K562 (cell line): ENCODE measurements at regions not wholly inside any gene's neighbourhood (a gene's known extent, or its start where the extent isn't known, plus 50 kb on each side); places are given as distances from the start of the nearest gene placed in this dataset.

Source experiments
- ATAC-seq: fragments of 200-7000 bp; cut with Tn5 transposase; 3 replicates; pipeline ENCODE4 v1.9.1; 2020; ENCODE audit warnings: moderate library complexity
- BruUV-seq: library from RNA; stranded (reverse); fragments of 400-500 nt; replicated peaks from 2 replicates; lab custom pipeline; 2021; lab: Mats Ljungman, UMichigan
- CTCF ChIA-PET: fragments of 300-600 bp; formaldehyde crosslinking; extraction: SDS; loops from one replicate; lab custom pipeline; 2021; ENCODE audit warnings: low intra/inter-chr PET ratio; lab: Yijun Ruan, JAX
- POLR2A ChIA-PET: fragments of 300-600, 350-650 bp; sonication (Branson Sonifier 250); formaldehyde crosslinking; extraction: SDS; loops from one replicate; lab custom pipeline; 2021; ENCODE audit warnings: antibody characterized with exemption, inconsistent platforms; lab: Yijun Ruan, JAX
- DNase-seq, 4 experiments: peaks; one replicate each; pipeline versions ENCODE4 v3.0.0 to v3.0.0-alpha.2; 2011 to 2018; ENCODE audit warnings: low spot score in 3 of 4, mixed read lengths in 3 of 4; ENCODE audit errors: extremely low read depth in 1 of 4
- FAIRE-seq: peaks from 2 replicates; lab custom pipeline; 2011; peaks lifted over from hg19 to GRCh38; lab: Jason Lieb, UNC
- H2AFZ ChIP-seq: 2 replicates; pipeline ENCODE4 v1.6.0; 2011; ENCODE audit warnings: low read depth, low read length, control low read depth, inconsistent platforms
- H3K27ac ChIP-seq: fragments of 200-600 bp; 3 replicates; pipeline ENCODE4 v1.8.0; 2011; ENCODE audit warnings: low read depth, mild to moderate bottlenecking, control low read depth, inconsistent platforms, low read length, moderate library complexity, mixed read lengths; ENCODE audit errors: extremely low read depth
- H3K27me3 ChIP-seq, 2 experiments: fragments of 300-600 bp in 1 of 2; 2 replicates in 1 of 2; 3 replicates in 1 of 2; pipeline versions ENCODE4 v1.6.0 to v1.8.0; 2011; ENCODE audit warnings: inconsistent platforms in 2 of 2, low read length in 2 of 2, mild to moderate bottlenecking in 1 of 2, mixed read lengths in 1 of 2, moderate library complexity in 1 of 2; ENCODE audit not compliant: control insufficient read depth in 2 of 2, insufficient read depth in 2 of 2
- H3K36me3 ChIP-seq: fragments of 300-600 bp; 3 replicates; pipeline ENCODE4 v1.8.0; 2011; ENCODE audit warnings: mild to moderate bottlenecking, low read length, inconsistent platforms; ENCODE audit not compliant: control insufficient read depth, insufficient read depth
- H3K4me1 ChIP-seq, 2 experiments: fragments of 200-600 bp in 1 of 2; replicated peaks in 1 of 2; 2 replicates in 1 of 2; 3 replicates in 1 of 2; pipeline versions ENCODE4 v1.5.1 to v1.8.0; 2011; ENCODE audit warnings: inconsistent platforms in 2 of 2, low read length in 2 of 2, mild to moderate bottlenecking in 1 of 2, mixed read lengths in 1 of 2, moderate library complexity in 1 of 2; ENCODE audit not compliant: control insufficient read depth in 2 of 2, insufficient read depth in 2 of 2
- H3K4me2 ChIP-seq: 2 replicates; pipeline ENCODE4 v1.6.1; 2011; ENCODE audit warnings: low read length, control low read depth, inconsistent platforms, mixed read lengths; ENCODE audit not compliant: insufficient read depth
- H3K4me3 ChIP-seq: fragments of 200-600 bp; sonication (generic), shearing (Covaris generic); 2 replicates; pipeline ENCODE4 v1.5.1; 2016; ENCODE audit warnings: control low read depth, inconsistent platforms
- H3K79me2 ChIP-seq: fragments of 200-600 bp; 3 replicates; pipeline ENCODE4 v1.8.0; 2011; ENCODE audit warnings: low read length, inconsistent platforms; ENCODE audit not compliant: control insufficient read depth, insufficient read depth
- H3K9ac ChIP-seq, 2 experiments: 2 replicates each; pipeline versions ENCODE4 v1.6.0 to v1.6.1; 2011; ENCODE audit warnings: low read depth in 2 of 2, low read length in 2 of 2, control low read depth in 1 of 2, inconsistent platforms in 1 of 2, mild to moderate bottlenecking in 1 of 2, mixed read lengths in 1 of 2; ENCODE audit not compliant: insufficient read depth in 1 of 2
- H3K9me1 ChIP-seq: one replicate; pipeline ENCODE4 v1.6.0; 2011; ENCODE audit warnings: inconsistent platforms, mild to moderate bottlenecking, low read length, moderate library complexity; ENCODE audit not compliant: control insufficient read depth, insufficient read depth
- H3K9me3 ChIP-seq: replicated peaks from 2 replicates; pipeline ENCODE4 v1.5.1; 2011; ENCODE audit warnings: low read depth, low read length, inconsistent platforms; ENCODE audit not compliant: control insufficient read depth, insufficient read depth
- H4K20me1 ChIP-seq: replicated peaks from 2 replicates; pipeline ENCODE4 v1.6.1; 2011; ENCODE audit warnings: low read length, inconsistent platforms, mixed read lengths; ENCODE audit not compliant: control insufficient read depth, insufficient read depth
- CBX3 ChIP-seq, 2 experiments: IDR thresholded peaks; 1 replicate in 1 of 2; 2 replicates in 1 of 2; pipeline ENCODE4 v1.6.1; 2012; ENCODE audit warnings: inconsistent platforms in 2 of 2, low read length in 2 of 2, borderline replicate concordance in 1 of 2, control low read depth in 1 of 2
- CHD1 ChIP-seq: fragments of 200-600 bp; sonication (generic); IDR thresholded peaks from one replicate; pipeline ENCODE4 v1.6.1; 2012; ENCODE audit warnings: mild to moderate bottlenecking, moderate library complexity, low read length, inconsistent platforms
- MED1 ChIP-seq: sonication (generic); formaldehyde crosslinking; IDR thresholded peaks from 2 replicates; pipeline ENCODE4 v1.8.1; 2023; ENCODE audit warnings: missing genetic modification reagents, borderline replicate concordance
- NR3C1 ChIP-seq: sonication (generic); formaldehyde crosslinking; IDR thresholded peaks from 2 replicates; pipeline ENCODE4 v1.8.1; 2022; ENCODE audit warnings: missing genetic modification reagents
- PHF20 ChIP-seq: fragments of 450-650 bp; IDR thresholded peaks from 2 replicates; pipeline ENCODE4 v1.6.1; 2018; ENCODE audit not compliant: partially characterized antibody
- POLR3A ChIP-seq: IDR thresholded peaks from 2 replicates; pipeline ENCODE4 v1.6.1; 2011; ENCODE audit warnings: borderline replicate concordance, mild to moderate bottlenecking, moderate library complexity; ENCODE audit not compliant: insufficient read length, insufficient read depth; ENCODE audit errors: extremely low read depth
- RFX1 ChIP-seq: fragments of 450-650 bp; IDR thresholded peaks from 2 replicates; pipeline ENCODE4 v1.6.1; 2016; ENCODE audit warnings: mild to moderate bottlenecking, moderate library complexity
- U2AF2 ChIP-seq: fragments of 200-400 bp; formaldehyde crosslinking; optimal IDR thresholded peaks from 2 replicates; pipeline ENCODE3; 2017; ENCODE audit warnings: low read depth, mild to moderate bottlenecking, low read length
- WGBS: fragments of 100-300 bp; shearing (Covaris generic); methylation state at CpG from one replicate; pipeline ENCODE4 v1.1.6; 2016; ENCODE audit warnings: low coverage, mixed read lengths; ENCODE audit not compliant: insufficient coverage; ENCODE audit errors: missing lambda C conversion rate; 5-methylcytosine and 5-hydroxymethylcytosine counted together
- in situ Hi-C: fragments of 300-500 bp; cut with MboI; formaldehyde crosslinking; loops from 4 replicates; pipeline ENCODE4 v1.15.0; 2018; ENCODE audit warnings: inconsistent platforms, mixed read lengths
- intact Hi-C: fragments of 100-400 bp; cut with micrococcal nuclease; formaldehyde crosslinking; loops from 2 replicates; pipeline ENCODE4 v1.14.2; 2022
- TF ChIP-seq, protein P1 (sequence below): sonication (generic); formaldehyde crosslinking; IDR thresholded peaks from 2 replicates; pipeline ENCODE4 v1.5.0; 2020; ENCODE audit warnings: missing genetic modification reagents

DNA sequence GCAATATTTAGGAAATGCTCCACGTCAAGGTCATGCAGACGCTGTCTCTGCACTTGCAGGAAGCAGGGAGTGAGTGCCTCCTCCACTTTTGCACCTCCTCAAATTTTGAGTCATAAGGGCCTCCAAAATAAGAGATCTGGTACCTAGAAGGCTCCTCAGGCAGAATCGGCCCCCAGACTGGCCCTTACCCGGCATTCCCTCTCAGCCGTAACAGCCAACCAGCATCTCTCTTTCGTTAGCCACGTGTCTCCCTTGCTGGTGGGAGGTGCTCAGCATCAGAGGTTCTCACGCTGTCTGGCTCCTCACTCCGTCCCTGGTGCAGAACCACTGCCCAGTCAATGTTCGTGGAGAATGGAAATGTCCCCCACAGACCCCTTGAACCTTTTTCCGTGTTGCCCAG is 75.3 kb downstream of the ANKRD60 start:
- in situ Hi-C loops (no loop called here), intact Hi-C loops (no loop called here)
- TF ChIP-seq MED1 (CRISPR knock-in tag) (no peak), NR3C1 (CRISPR knock-in tag) (no peak)
- TF ChIP-seq, protein P1, sequence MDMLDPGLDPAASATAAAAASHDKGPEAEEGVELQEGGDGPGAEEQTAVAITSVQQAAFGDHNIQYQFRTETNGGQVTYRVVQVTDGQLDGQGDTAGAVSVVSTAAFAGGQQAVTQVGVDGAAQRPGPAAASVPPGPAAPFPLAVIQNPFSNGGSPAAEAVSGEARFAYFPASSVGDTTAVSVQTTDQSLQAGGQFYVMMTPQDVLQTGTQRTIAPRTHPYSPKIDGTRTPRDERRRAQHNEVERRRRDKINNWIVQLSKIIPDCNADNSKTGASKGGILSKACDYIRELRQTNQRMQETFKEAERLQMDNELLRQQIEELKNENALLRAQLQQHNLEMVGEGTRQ: peak; percentile 20; the same call in 1 of the 2 replicates
- no peak overlapping the region for H3K9ac ChIP-seq
- H3K36me3 ChIP-seq: no peaks in the 10 kb centered on the region
- peak overlapping the region; percentile 32; the same call in 1 of the 2 replicates for H3K4me2 ChIP-seq
- no TSS peak for BruUV-seq
- CTCF ChIA-PET: no interaction called here
- no peak overlapping the region for H3K4me3 ChIP-seq
- H4K20me1 ChIP-seq: no peaks in the 10 kb centered on the region
- no peaks in the 10 kb centered on the region for H3K9me1 ChIP-seq
- peaks cover 21 to 62% of the 10 kb centered on the region in 2 experiments; a peak in 4 of 5 replicates for H3K27me3 ChIP-seq
- POLR2A ChIA-PET: no interaction called here
- no peak overlapping the region for H2AFZ ChIP-seq
- H3K9me3 ChIP-seq: no peaks in the 10 kb centered on the region
- no peaks in the 10 kb centered on the region for H3K4me1 ChIP-seq
- no peaks in the 10 kb centered on the region for H3K79me2 ChIP-seq
- H3K27ac ChIP-seq: no peak overlapping the region
- peak; percentile 34; the same call in 1 of the 3 replicates for ATAC-seq
- no peak for FAIRE-seq
- WGBS: 1% methylated on average over 11 of the region's 11 CpGs
- DNase-seq: peak in 1 of 4 experiments; percentile 18

DNA sequence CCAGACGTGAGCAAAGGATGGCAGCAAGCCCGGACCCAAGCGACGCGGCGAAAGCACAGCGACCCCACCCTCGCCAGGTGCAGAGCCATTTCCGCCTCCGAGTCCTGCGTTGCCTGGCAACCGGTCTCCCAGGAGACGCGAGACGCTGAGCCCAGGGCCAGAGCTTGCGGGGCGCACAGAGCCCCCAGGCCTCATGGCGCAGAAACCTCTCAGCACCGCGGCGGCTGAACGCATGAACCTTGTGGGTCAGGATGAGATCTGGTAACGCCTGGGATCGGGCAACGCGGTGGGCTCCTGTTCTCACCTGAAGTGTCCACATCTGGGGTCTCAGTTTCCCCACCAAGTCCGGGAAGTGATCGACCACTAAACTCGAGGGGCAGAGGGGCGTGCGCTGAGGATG is 77.7 kb downstream of the ANKRD60 start:
- TF ChIP-seq CHD1 (no peak), U2AF2 (no peak), POLR3A (no peak), PHF20 (no peak), RFX1 (peak; percentile 79), CBX3 (IDR thresholded peaks at IDR 0.05; ENCODE audit: borderline replicate concordance in 1 of 2, low read length in 2 of 2) (no peak)
- Histone ChIP-seq H2AFZ (no peak overlapping the region), H3K9me3 (no peaks in the 10 kb centered on the region), H4K20me1 (no peaks in the 10 kb centered on the region), H3K79me2 (no peaks in the 10 kb centered on the region), H3K9me1 (no peaks in the 10 kb centered on the region), H3K27me3 (peaks cover 19 to 53% of the 10 kb centered on the region in 2 experiments; a peak in 4 of 5 replicates), H3K4me1 (no peaks in the 10 kb centered on the region), H3K36me3 (no peaks in the 10 kb centered on the region), H3K27ac (no peak overlapping the region), H3K4me2 (no peak overlapping the region), H3K4me3 (no peak overlapping the region), H3K9ac (no peak overlapping the region; a peak in 1 of 4 replicates)
- ATAC-seq (no peak), FAIRE-seq (no peak), DNase-seq (peak in 2 of 4 experiments; percentile 14 to 20)
- 3% methylated on average over 31 of the region's 31 CpGs for WGBS
- intact Hi-C loops (no loop called here), in situ Hi-C loops (no loop called here)
- ChIA-PET POLR2A (interaction anchor here (0.5 kb wide), 1 partner anchor 36 kb away, joined by 4 read pairs; no protein-coding TSS in a partner anchor), CTCF (no interaction called here)
- no TSS peak for BruUV-seq
